Erythroblast (primary cell): ENCODE measurements at regions not wholly inside any gene's neighbourhood (a gene's known extent, or its start where the extent isn't known, plus 50 kb on each side); places are given as distances from the start of the nearest gene placed in this dataset.

Experiments
- GATA1 ChIP-seq: IDR thresholded peaks from 2 replicates; pipeline ENCODE4 v1.6.1; 2011; ENCODE audit warnings: low read depth, mild to moderate bottlenecking, control low read depth, low read length, moderate library complexity
- POLR2A ChIP-seq: IDR thresholded peaks from 2 replicates; pipeline ENCODE4 v1.6.1; 2011; ENCODE audit warnings: mild to moderate bottlenecking, low read length

- TF ChIP-seq POLR2A (no peak), GATA1 (no peak)
Measured at GRCh38 chr3:168489301-168489700, 393.6 kb upstream of the GOLIM4 start.
